Esophagus muscularis mucosa (tissue), 4 donors: ENCODE measurements at regions not wholly inside any gene's neighbourhood (a gene's known extent, or its start where the extent isn't known, plus 50 kb on each side); places are given as distances from the start of the nearest gene placed in this dataset.
"Not testable (repeated sequence)": the region's sequence is repeated elsewhere in the genome, so short reads cannot be mapped to it uniquely, and the experiment has no call there.

Source experiments
- DNase-seq: peaks from one replicate; pipeline ENCODE4 v3.0.0-alpha.2; 2017; ENCODE audit errors: extremely low spot score
- H3K27ac ChIP-seq, 4 donors: fragments of 200-600 bp; sonication (generic); replicated peaks in 1 of 4; 1 replicate in 3 of 4; 2 replicates in 1 of 4; pipeline ENCODE4 v1.5.1; 2016 to 2019; ENCODE audit warnings: mild to moderate bottlenecking in 1 of 4
- H3K27me3 ChIP-seq, 4 donors: fragments of 200-600 bp; sonication (generic); one replicate each; pipeline versions ENCODE4 v1.5.1 to v1.6.0; 2016 to 2019
- H3K36me3 ChIP-seq, 4 donors: fragments of 200-600 bp; sonication (generic); one replicate each; pipeline ENCODE4 v1.5.1; 2016 to 2019
- H3K4me1 ChIP-seq, 4 donors: fragments of 200-600 bp; sonication (generic); one replicate each; pipeline ENCODE4 v1.5.1; 2016 to 2019
- H3K4me3 ChIP-seq, 4 donors: fragments of 200-600 bp; sonication (generic); 1 replicate in 2 of 4; 2 replicates in 2 of 4; pipeline ENCODE4 v1.5.1; 2016 to 2019; ENCODE audit warnings: mild to moderate bottlenecking in 4 of 4, moderate library complexity in 1 of 4
- H3K9me3 ChIP-seq, 4 donors: fragments of 200-600 bp; sonication (generic); 1 replicate in 3 of 4; 2 replicates in 1 of 4; pipeline ENCODE4 v1.5.1; 2016 to 2019
- EP300 ChIP-seq: sonication (generic); formaldehyde crosslinking; IDR thresholded peaks from one replicate; pipeline ENCODE4 v1.6.1; 2017; ENCODE audit warnings: antibody characterized with exemption
- POLR2A ChIP-seq: fragments of 450-650 bp; IDR thresholded peaks from one replicate; pipeline ENCODE4 v1.6.1; 2017; ENCODE audit warnings: antibody characterized with exemption, moderate library complexity, mild to moderate bottlenecking, low read depth
- POLR2AphosphoS5 ChIP-seq, 2 donors: sonication (generic); formaldehyde crosslinking; IDR thresholded peaks; one replicate each; pipeline ENCODE4 v1.6.1; 2017; ENCODE audit warnings: antibody characterized with exemption in 2 of 2
- WGBS: methylation state at CpG from one replicate; pipeline ENCODE4 v1.1.5; 2018; 5-methylcytosine and 5-hydroxymethylcytosine counted together
- intact Hi-C: fragments of 100-400 bp; cut with DNase I; formaldehyde crosslinking; loops from one replicate; pipeline ENCODE4 v1.15.1; 2023
- TF ChIP-seq, protein P1 (sequence below), 3 experiments: fragments of 200-600 bp in 2 of 3; fragments of 450-650 bp in 1 of 3; sonication (generic) in 2 of 3; IDR thresholded peaks; one replicate each; pipeline ENCODE4 v1.5.1; 2017 to 2019; ENCODE audit warnings: antibody characterized with exemption in 3 of 3, mild to moderate bottlenecking in 2 of 3, moderate library complexity in 1 of 3

DNA sequence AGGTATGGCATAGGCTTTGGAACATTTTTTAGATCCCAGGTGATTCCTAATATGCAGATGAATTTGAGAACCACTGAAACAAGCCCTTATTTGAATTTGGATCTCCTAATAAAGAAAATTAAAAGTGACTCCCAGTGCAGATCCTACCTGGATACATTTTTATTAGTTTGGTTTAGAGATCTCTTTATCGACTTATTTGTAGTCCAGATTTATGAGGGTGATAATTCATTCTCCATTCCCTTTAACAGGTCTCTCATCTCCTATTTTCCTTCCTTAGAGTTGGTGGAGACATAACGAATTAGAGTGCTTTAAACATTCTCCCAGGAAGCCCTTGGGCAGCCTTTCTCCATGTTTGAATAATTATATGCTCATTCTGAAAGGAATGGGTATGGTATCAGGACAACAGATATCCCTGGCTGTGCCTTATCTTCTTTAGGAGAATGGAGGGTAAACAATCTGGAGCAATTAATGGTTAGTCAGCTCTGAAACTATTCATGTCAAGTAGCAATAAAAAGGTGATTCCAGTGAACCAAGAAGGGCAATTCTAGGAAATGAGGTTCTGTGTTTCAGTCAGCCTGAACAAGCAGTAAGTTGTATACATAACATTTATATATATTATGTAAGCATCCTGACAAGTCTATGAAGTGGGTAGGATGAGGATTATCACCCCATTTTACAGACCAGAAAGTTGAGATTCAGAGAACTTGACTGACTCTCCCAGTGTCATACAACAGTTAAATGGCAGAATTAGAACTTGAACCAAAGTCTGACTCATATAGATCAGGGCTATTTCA, 53.9 kb upstream of the RCE1 start:
- intact Hi-C loops: no loop called here
- H3K9me3 ChIP-seq: no peaks in the 10 kb centered on the region
- H3K27me3 ChIP-seq: no peaks in the 10 kb centered on the region
- no peaks in the 10 kb centered on the region for H3K36me3 ChIP-seq
- H3K4me1 ChIP-seq: peaks cover 0 to 22% (median 20%) of the 10 kb centered on the region in 4 donors
- TF ChIP-seq EP300: no peak
- TF ChIP-seq POLR2A: no peak
- TF ChIP-seq, protein P1, sequence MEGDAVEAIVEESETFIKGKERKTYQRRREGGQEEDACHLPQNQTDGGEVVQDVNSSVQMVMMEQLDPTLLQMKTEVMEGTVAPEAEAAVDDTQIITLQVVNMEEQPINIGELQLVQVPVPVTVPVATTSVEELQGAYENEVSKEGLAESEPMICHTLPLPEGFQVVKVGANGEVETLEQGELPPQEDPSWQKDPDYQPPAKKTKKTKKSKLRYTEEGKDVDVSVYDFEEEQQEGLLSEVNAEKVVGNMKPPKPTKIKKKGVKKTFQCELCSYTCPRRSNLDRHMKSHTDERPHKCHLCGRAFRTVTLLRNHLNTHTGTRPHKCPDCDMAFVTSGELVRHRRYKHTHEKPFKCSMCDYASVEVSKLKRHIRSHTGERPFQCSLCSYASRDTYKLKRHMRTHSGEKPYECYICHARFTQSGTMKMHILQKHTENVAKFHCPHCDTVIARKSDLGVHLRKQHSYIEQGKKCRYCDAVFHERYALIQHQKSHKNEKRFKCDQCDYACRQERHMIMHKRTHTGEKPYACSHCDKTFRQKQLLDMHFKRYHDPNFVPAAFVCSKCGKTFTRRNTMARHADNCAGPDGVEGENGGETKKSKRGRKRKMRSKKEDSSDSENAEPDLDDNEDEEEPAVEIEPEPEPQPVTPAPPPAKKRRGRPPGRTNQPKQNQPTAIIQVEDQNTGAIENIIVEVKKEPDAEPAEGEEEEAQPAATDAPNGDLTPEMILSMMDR (IDR thresholded peaks at IDR 0.05): no peak
- no peak for TF ChIP-seq POLR2AphosphoS5 (IDR thresholded peaks at IDR 0.05)
- 85% methylated on average over 2 of the region's 2 CpGs for WGBS
- H3K4me3 ChIP-seq: no peak overlapping the region
- peak overlapping the region in 3 of 4 donors; percentile 22 to 71 (median 46) for H3K27ac ChIP-seq
- no peak for DNase-seq

GRCh38 chr11:66787934-66788758, 55.1 kb upstream of the RCE1 start:
- Histone ChIP-seq H3K4me1 (peaks cover 0 to 28% (median 21%) of the 10 kb centered on the region in 4 donors), H3K4me3 (no peak overlapping the region), H3K9me3 (no peaks in the 10 kb centered on the region), H3K27ac (peak overlapping the region; percentile 22 to 71 (median 39)), H3K27me3 (no peaks in the 10 kb centered on the region), H3K36me3 (no peaks in the 10 kb centered on the region)
- no peak for DNase-seq
- TF ChIP-seq POLR2A (no peak), EP300 (no peak), POLR2AphosphoS5 (IDR thresholded peaks at IDR 0.05) (no peak)
- TF ChIP-seq, protein P1 (IDR thresholded peaks at IDR 0.05): no peak
- intact Hi-C loops: no loop called here
- 25% methylated on average over 3 of the region's 3 CpGs for WGBS

- WGBS: 60% methylated on average over 1 of the region's 1 CpG
- no peak for TF ChIP-seq POLR2AphosphoS5 (IDR thresholded peaks at IDR 0.05)
- TF ChIP-seq, protein P1 (IDR thresholded peaks at IDR 0.05): no peak
- TF ChIP-seq POLR2A: no peak
- TF ChIP-seq EP300: no peak
- no peak for DNase-seq
- Histone ChIP-seq H3K36me3 (no peaks in the 10 kb centered on the region), H3K9me3 (no peaks in the 10 kb centered on the region), H3K4me3 (no peak overlapping the region), H3K27ac (peak overlapping the region in 2 of 4 donors; percentile 37 to 60), H3K4me1 (peaks cover 0 to 28% (median 21%) of the 10 kb centered on the region in 4 donors), H3K27me3 (no peaks in the 10 kb centered on the region)
- intact Hi-C loops: no loop called here
Observed at GRCh38 chr11:66784575-66784974, 55.6 kb upstream of the SPTBN2 start.

DNA sequence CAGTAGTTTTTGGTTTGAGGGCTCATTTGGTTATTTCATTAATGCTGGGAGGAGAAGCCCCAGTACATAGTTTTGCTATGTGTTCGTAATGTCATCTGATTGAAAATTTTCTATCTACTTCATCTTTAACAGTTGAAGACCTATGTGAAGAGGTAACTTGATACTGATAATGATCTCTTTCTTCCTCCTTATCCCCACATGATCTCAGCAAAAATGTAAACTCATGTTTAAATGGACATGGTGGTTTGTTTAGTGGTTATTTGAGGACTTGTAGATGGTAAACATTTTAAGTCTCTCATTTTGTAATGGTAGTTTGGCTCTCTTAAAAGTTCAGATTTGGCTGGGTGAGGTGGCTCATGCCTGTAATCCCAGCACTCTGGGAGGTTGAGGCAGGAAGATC, 53.7 kb upstream of the SPTBN2 start:
- DNase-seq: no peak
- H3K36me3 ChIP-seq: no peaks in the 10 kb centered on the region
- H3K4me3 ChIP-seq: no peak overlapping the region
- no peaks in the 10 kb centered on the region for H3K9me3 ChIP-seq
- intact Hi-C loops: no loop called here
- no peak for TF ChIP-seq POLR2A
- no peak for TF ChIP-seq EP300
- TF ChIP-seq POLR2AphosphoS5 (IDR thresholded peaks at IDR 0.05): no peak
- TF ChIP-seq, protein P1 (IDR thresholded peaks at IDR 0.05): no peak
- H3K27me3 ChIP-seq: no peaks in the 10 kb centered on the region
- H3K27ac ChIP-seq: no peak overlapping the region
- WGBS: 93% methylated on average over 1 of the region's 1 CpG
- peaks cover 0 to 12% (median 6%) of the 10 kb centered on the region in 4 donors for H3K4me1 ChIP-seq

DNA sequence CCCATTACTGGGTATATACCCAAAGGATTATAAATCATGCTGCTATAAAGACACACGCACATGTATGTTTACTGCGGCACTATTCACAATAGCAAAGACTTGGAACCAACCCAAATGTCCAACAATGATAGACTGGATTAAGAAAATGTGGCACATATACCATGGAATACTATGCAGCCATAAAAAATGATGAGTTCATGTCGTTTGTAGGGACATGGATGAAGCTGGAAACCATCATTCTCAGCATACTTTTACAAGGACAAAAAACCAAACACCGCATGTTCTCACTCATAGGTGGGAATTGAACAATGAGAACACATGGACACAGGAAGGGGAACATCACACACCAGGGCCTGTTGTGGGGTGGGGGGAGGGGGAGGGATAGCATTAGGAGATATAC, 50.6 kb upstream of the SPTBN2 start:
- not testable (repeated sequence) for H3K36me3 ChIP-seq
- whole genome bisulfite sequencing: 98% methylated on average over 3 of the region's 4 CpGs

More for the DNA sequence above, 50.6 kb upstream of the SPTBN2 start:
- H3K4me1 ChIP-seq, DNase-seq, H3K27ac ChIP-seq, H3K9me3 ChIP-seq, H3K27me3 ChIP-seq, intact Hi-C loops, H3K4me3 ChIP-seq: not testable (repeated sequence)
